OCI-LY7 (cell line): ENCODE measurements at regions not wholly inside any gene's neighbourhood (a gene's known extent, or its start where the extent isn't known, plus 50 kb on each side); places are given as distances from the start of the nearest gene placed in this dataset.

Source experiments
- BruUV-seq: library from RNA; stranded (reverse); fragments of 400-500 nt; replicated peaks from 2 replicates; lab custom pipeline; 2021; lab: Mats Ljungman, UMichigan
- CTCF ChIA-PET: fragments of 300-600 bp; sonication (Branson Sonifier 250); formaldehyde crosslinking; loops from one replicate; lab custom pipeline; 2022; ENCODE audit warnings: antibody characterized with exemption; ENCODE audit not compliant: unreplicated experiment; lab: Charles Lee
- POLR2A ChIA-PET: fragments of 300-600 bp; sonication (Branson Sonifier 250); formaldehyde crosslinking; loops from one replicate; lab custom pipeline; 2022; ENCODE audit warnings: antibody characterized with exemption; lab: Charles Lee
- DNase-seq: peaks from one replicate; pipeline ENCODE4 v3.0.0-alpha.2; 2015; ENCODE audit warnings: low spot score
- H2AFZ ChIP-seq: fragments of 200-600 bp; sonication (generic), shearing (Covaris generic); 2 replicates; pipeline ENCODE4 v1.6.1; 2014; ENCODE audit warnings: mild to moderate bottlenecking, antibody characterized with exemption, low read length, moderate library complexity
- H3K27ac ChIP-seq: fragments of 200-600 bp; sonication (generic); 2 replicates; pipeline ENCODE4 v1.5.1; 2014; ENCODE audit warnings: mixed run types, low read depth, mild to moderate bottlenecking, moderate library complexity, low read length, inconsistent platforms; ENCODE audit not compliant: poor library complexity, severe bottlenecking
- H3K36me3 ChIP-seq: fragments of 200-600 bp; sonication (generic); 2 replicates; pipeline ENCODE4 v1.6.1; 2014; ENCODE audit warnings: mild to moderate bottlenecking, antibody characterized with exemption, low read length, moderate library complexity, mixed read lengths; ENCODE audit not compliant: insufficient read depth
- H3K4me1 ChIP-seq: fragments of 200-600 bp; sonication (generic); 2 replicates; pipeline ENCODE4 v1.5.1; 2014; ENCODE audit warnings: mild to moderate bottlenecking, low read length; ENCODE audit not compliant: insufficient read depth, poor library complexity, severe bottlenecking
- H3K4me2 ChIP-seq: fragments of 200-600 bp; sonication (generic); 2 replicates; pipeline ENCODE4 v1.6.1; 2014; ENCODE audit warnings: mild to moderate bottlenecking, low read length
- H3K4me3 ChIP-seq: fragments of 200-600 bp; sonication (generic); 2 replicates; pipeline ENCODE4 v1.5.1; 2014; ENCODE audit warnings: mild to moderate bottlenecking, low read depth, low read length; ENCODE audit not compliant: poor library complexity, severe bottlenecking
- H3K79me2 ChIP-seq: fragments of 200-600 bp; sonication (generic); 2 replicates; pipeline ENCODE4 v1.6.1; 2016; ENCODE audit warnings: low read depth, mild to moderate bottlenecking, low read length, moderate library complexity, mixed read lengths; ENCODE audit not compliant: insufficient read depth
- H3K9me2 ChIP-seq: fragments of 200-600 bp; sonication (generic); 2 replicates; pipeline ENCODE4 v1.6.1; 2016; ENCODE audit warnings: mild to moderate bottlenecking, low read length, mixed read lengths; ENCODE audit not compliant: insufficient read depth
- H3K9me3 ChIP-seq: fragments of 200-600 bp; sonication (generic); 2 replicates; pipeline ENCODE4 v1.6.1; 2014; ENCODE audit warnings: mild to moderate bottlenecking, mixed run types, low read length, mixed read lengths
- H4K20me1 ChIP-seq: fragments of 200-600 bp; sonication (generic); 2 replicates; pipeline ENCODE4 v1.6.1; 2014; ENCODE audit warnings: mild to moderate bottlenecking, antibody characterized with exemption, low read length, moderate library complexity, mixed read lengths; ENCODE audit not compliant: insufficient read depth
- EZH2phosphoT487 ChIP-seq: fragments of 200-600 bp; sonication (generic); IDR thresholded peaks from 2 replicates; pipeline ENCODE4 v1.6.1; 2018; ENCODE audit warnings: low read depth, borderline replicate concordance, mild to moderate bottlenecking, mixed run types, antibody characterized with exemption, low read length, moderate library complexity, mixed read lengths
- intact Hi-C: fragments of 100-400 bp; cut with micrococcal nuclease; formaldehyde crosslinking; loops from one replicate; pipeline ENCODE4 v1.10.0; 2022; ENCODE audit not compliant: unreplicated experiment
- TF ChIP-seq, protein P1 (sequence below): fragments of 200-600 bp; sonication (generic); conservative IDR thresholded peaks from 2 replicates; pipeline ENCODE4 v1.5.1; 2014; ENCODE audit warnings: mild to moderate bottlenecking, antibody characterized with exemption, low read length, moderate library complexity, mixed read lengths

DNA sequence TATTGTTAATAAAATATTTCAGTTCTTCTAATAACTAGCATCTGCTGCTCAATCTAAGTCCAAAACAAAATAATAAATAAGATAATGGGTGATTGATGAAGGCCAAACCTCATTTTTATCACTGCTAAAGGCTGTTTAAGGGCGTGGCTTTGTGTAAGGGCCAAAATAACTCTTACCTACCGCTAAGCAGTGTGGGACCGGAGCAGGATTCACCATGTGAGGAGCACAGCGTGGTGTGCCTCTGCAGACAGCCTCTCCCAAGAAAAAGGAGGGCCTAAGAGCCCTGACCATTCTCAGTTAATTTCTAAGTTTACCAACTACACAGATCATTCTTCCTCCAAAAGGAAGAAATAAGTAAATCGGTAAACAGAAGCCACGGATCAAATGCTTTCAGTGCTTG, 353.7 kb downstream of the ARL6IP6 start:
- Histone ChIP-seq H3K27ac (no peak overlapping the region), H3K4me3 (no peak overlapping the region), H3K36me3 (no peaks in the 10 kb centered on the region), H3K9me2 (no peaks in the 10 kb centered on the region), H4K20me1 (no peaks in the 10 kb centered on the region), H3K79me2 (no peaks in the 10 kb centered on the region), H3K4me2 (no peak overlapping the region), H2AFZ (no peak overlapping the region), H3K4me1 (no peaks in the 10 kb centered on the region), H3K9me3 (no peaks in the 10 kb centered on the region)
- intact Hi-C loops, result no loop called here
- ChIA-PET CTCF (no interaction called here), POLR2A (no interaction called here)
- no TSS peak for BruUV-seq
- TF ChIP-seq EZH2phosphoT487, result no peak
- TF ChIP-seq, protein P1, sequence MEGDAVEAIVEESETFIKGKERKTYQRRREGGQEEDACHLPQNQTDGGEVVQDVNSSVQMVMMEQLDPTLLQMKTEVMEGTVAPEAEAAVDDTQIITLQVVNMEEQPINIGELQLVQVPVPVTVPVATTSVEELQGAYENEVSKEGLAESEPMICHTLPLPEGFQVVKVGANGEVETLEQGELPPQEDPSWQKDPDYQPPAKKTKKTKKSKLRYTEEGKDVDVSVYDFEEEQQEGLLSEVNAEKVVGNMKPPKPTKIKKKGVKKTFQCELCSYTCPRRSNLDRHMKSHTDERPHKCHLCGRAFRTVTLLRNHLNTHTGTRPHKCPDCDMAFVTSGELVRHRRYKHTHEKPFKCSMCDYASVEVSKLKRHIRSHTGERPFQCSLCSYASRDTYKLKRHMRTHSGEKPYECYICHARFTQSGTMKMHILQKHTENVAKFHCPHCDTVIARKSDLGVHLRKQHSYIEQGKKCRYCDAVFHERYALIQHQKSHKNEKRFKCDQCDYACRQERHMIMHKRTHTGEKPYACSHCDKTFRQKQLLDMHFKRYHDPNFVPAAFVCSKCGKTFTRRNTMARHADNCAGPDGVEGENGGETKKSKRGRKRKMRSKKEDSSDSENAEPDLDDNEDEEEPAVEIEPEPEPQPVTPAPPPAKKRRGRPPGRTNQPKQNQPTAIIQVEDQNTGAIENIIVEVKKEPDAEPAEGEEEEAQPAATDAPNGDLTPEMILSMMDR, result no peak
- no peak for DNase-seq

DNA sequence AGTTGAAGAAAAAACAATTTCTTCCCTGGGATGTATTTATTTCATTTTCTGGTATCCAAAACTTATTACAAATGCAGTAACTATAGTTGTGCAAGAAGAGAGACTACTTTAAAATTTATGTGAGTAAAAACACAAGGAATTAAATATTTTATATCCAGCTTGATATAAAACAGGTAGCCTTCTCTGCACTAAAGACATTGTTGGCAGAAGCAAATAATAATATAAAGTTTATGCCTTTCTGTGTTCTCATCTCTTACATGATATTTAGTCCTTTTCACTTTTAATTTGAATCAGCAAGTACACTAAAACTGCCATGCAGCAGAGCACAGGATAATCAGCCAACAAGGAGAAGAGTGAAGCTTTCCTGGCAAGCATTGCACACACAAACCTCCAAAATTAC, 352.7 kb downstream of the ARL6IP6 start:
- H4K20me1 ChIP-seq, result no peaks in the 10 kb centered on the region
- no peak for TF ChIP-seq EZH2phosphoT487
- TF ChIP-seq, protein P1, result no peak
- no TSS peak for BruUV-seq
- DNase-seq, result no peak
- no peaks in the 10 kb centered on the region for H3K9me3 ChIP-seq
- H3K27ac ChIP-seq, result no peak overlapping the region
- H3K79me2 ChIP-seq, result no peaks in the 10 kb centered on the region
- no peak overlapping the region for H3K4me2 ChIP-seq
- CTCF ChIA-PET, result no interaction called here
- POLR2A ChIA-PET, result no interaction called here
- H3K36me3 ChIP-seq, result no peaks in the 10 kb centered on the region
- H3K9me2 ChIP-seq, result no peaks in the 10 kb centered on the region
- no peaks in the 10 kb centered on the region for H3K4me1 ChIP-seq
- H3K4me3 ChIP-seq, result no peak overlapping the region
- no peak overlapping the region for H2AFZ ChIP-seq
- intact Hi-C loops, result no loop called here

DNA sequence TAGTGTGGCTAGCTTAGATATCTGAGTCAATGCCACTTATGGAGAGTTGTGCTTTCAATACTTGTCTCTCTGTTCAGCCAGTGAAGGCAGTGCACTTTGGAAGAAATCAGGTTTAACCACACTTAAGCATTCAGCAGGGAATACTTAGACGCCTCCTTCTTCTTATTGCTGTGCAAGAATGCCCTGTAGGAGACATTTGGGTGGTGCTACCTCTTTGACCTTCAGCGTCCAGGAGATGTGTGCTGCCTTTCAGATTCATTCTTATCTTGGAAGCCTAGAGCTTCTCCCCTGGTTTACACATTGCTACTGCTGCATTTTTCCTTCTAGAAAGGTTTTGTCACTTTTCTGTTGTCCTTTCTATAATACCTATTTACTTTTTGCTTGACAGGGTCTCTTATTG, 350.5 kb downstream of the ARL6IP6 start:
- no TSS peak for BruUV-seq
- no peaks in the 10 kb centered on the region for H3K79me2 ChIP-seq
- no peak for DNase-seq
- no peaks in the 10 kb centered on the region for H4K20me1 ChIP-seq
- ChIA-PET CTCF (no interaction called here), POLR2A (no interaction called here)
- H2AFZ ChIP-seq, result no peak overlapping the region
- no peaks in the 10 kb centered on the region for H3K36me3 ChIP-seq
- H3K4me1 ChIP-seq, result no peaks in the 10 kb centered on the region
- no peak overlapping the region for H3K4me2 ChIP-seq
- H3K9me2 ChIP-seq, result no peaks in the 10 kb centered on the region
- no peak overlapping the region for H3K27ac ChIP-seq
- H3K9me3 ChIP-seq, result no peaks in the 10 kb centered on the region
- no peak for TF ChIP-seq EZH2phosphoT487
- TF ChIP-seq, protein P1, result no peak
- H3K4me3 ChIP-seq, result no peak overlapping the region
- intact Hi-C loops, result no loop called here
